Esophagus squamous epithelium (tissue), 5 donors: ENCODE measurements at regions not wholly inside any gene's neighbourhood (a gene's known extent, or its start where the extent isn't known, plus 50 kb on each side); places are given as distances from the start of the nearest gene placed in this dataset.

Experiments
- DNase-seq: peaks from one replicate; lab custom pipeline; 2025; lab: John Stamatoyannopoulos, UW
- H3K27ac ChIP-seq, 4 donors: fragments of 200-600 bp; sonication (generic); one replicate each; pipeline ENCODE4 v1.5.1; 2016 to 2019; ENCODE audit warnings: mild to moderate bottlenecking in 1 of 4
- H3K27me3 ChIP-seq, 4 donors: fragments of 200-600 bp; sonication (generic); 1 replicate in 3 of 4; 2 replicates in 1 of 4; pipeline versions ENCODE4 v1.5.1 to v1.6.0; 2017 to 2021; ENCODE audit warnings: antibody characterized with exemption in 1 of 4
- H3K36me3 ChIP-seq, 3 donors: fragments of 200-600 bp; sonication (generic); one replicate each; pipeline ENCODE4 v1.5.1; 2016 to 2019
- H3K4me1 ChIP-seq, 3 donors: fragments of 200-600 bp; sonication (generic); one replicate each; pipeline ENCODE4 v1.5.1; 2017 to 2019
- H3K4me3 ChIP-seq, 4 donors: fragments of 200-600 bp; sonication (generic); 1 replicate in 3 of 4; 2 replicates in 1 of 4; pipeline ENCODE4 v1.5.1; 2016 to 2019; ENCODE audit warnings: mild to moderate bottlenecking in 2 of 4, moderate library complexity in 1 of 4
- H3K9me3 ChIP-seq, 3 donors: fragments of 200-600 bp; sonication (generic); one replicate each; pipeline ENCODE4 v1.5.1; 2016 to 2019
- CTCF ChIP-seq, 6 experiments: fragments of 450-650 bp in 4 of 6; fragments of 200-600 bp in 2 of 6; sonication (generic) in 2 of 6; IDR thresholded peaks; one replicate each; pipeline ENCODE4 v1.5.1; 2016 to 2019; ENCODE audit warnings: antibody characterized with exemption in 6 of 6, mild to moderate bottlenecking in 4 of 6, moderate library complexity in 4 of 6
- POLR2A ChIP-seq, 4 donors: fragments of 450-650 bp; IDR thresholded peaks; one replicate each; pipeline ENCODE4 v1.6.1; 2017; ENCODE audit warnings: antibody characterized with exemption in 4 of 4, mild to moderate bottlenecking in 4 of 4, moderate library complexity in 3 of 4
- WGBS, 2 donors: methylation state at CpG; one replicate each; pipeline ENCODE4 v1.1.5; 2018; 5-methylcytosine and 5-hydroxymethylcytosine counted together
- intact Hi-C: fragments of 100-400 bp; cut with DNase I; formaldehyde crosslinking; loops from one replicate; pipeline ENCODE4 v1.15.0; 2022
- donor health status: DM: yes; HTN: yes; CAD: no.

- Histone ChIP-seq H3K4me3 (no peak overlapping the region), H3K4me1 (no peaks in the 10 kb centered on the region), H3K27me3 (no peaks in the 10 kb centered on the region), H3K36me3 (no peaks in the 10 kb centered on the region), H3K9me3 (no peaks in the 10 kb centered on the region), H3K27ac (no peak overlapping the region)
- intact Hi-C loops, result no loop called here
- WGBS, 2 donors, result 86 to 91% methylated on average over 2 of the region's 2 CpGs
- TF ChIP-seq POLR2A (IDR thresholded peaks at IDR 0.05), result no peak
- TF ChIP-seq CTCF (IDR thresholded peaks at IDR 0.05), result no peak
- no peak for DNase-seq
Observed at GRCh38 chr5:86838083-86838482, 220.3 kb downstream of the COX7C start.

GRCh38 chr5:86841000-86841644 is 223.4 kb downstream of the COX7C start:
- Histone ChIP-seq H3K4me1 (no peaks in the 10 kb centered on the region), H3K4me3 (no peak overlapping the region), H3K36me3 (no peaks in the 10 kb centered on the region), H3K27ac (no peak overlapping the region), H3K27me3 (no peaks in the 10 kb centered on the region), H3K9me3 (no peaks in the 10 kb centered on the region)
- TF ChIP-seq POLR2A (IDR thresholded peaks at IDR 0.05) (no peak), CTCF (IDR thresholded peaks at IDR 0.05) (no peak)
- 44 to 47% methylated on average over 3 of the region's 3 CpGs for WGBS, 2 donors
- intact Hi-C loops, result no loop called here
- DNase-seq, result no peak

GRCh38 chr5:86858442-86858841 is 240.7 kb downstream of the COX7C start:
- TF ChIP-seq POLR2A (IDR thresholded peaks at IDR 0.05) (no peak), CTCF (IDR thresholded peaks at IDR 0.05) (no peak)
- no peak for DNase-seq
- H3K27me3 ChIP-seq, result no peaks in the 10 kb centered on the region
- intact Hi-C loops, result no loop called here
- 49 to 58% methylated on average over 3 of the region's 3 CpGs for WGBS, 2 donors
- no peaks in the 10 kb centered on the region for H3K36me3 ChIP-seq
- H3K9me3 ChIP-seq, result peaks cover 0 to under 1% (median under 1%) of the 10 kb centered on the region in 3 donors
- H3K4me3 ChIP-seq, result no peak overlapping the region
- no peaks in the 10 kb centered on the region for H3K4me1 ChIP-seq
- H3K27ac ChIP-seq, result no peak overlapping the region

GRCh38 chr5:86861512-86861911 is 243.8 kb downstream of the COX7C start:
- H3K4me3 ChIP-seq, result no peak overlapping the region
- H3K27ac ChIP-seq, result no peak overlapping the region
- 37 to 41% methylated on average over 2 of the region's 2 CpGs for WGBS, 2 donors
- no peaks in the 10 kb centered on the region for H3K4me1 ChIP-seq
- no peaks in the 10 kb centered on the region for H3K27me3 ChIP-seq
- H3K36me3 ChIP-seq, result no peaks in the 10 kb centered on the region
- no peak for DNase-seq
- H3K9me3 ChIP-seq, result no peaks in the 10 kb centered on the region
- TF ChIP-seq CTCF (IDR thresholded peaks at IDR 0.05), result no peak
- TF ChIP-seq POLR2A (IDR thresholded peaks at IDR 0.05), result no peak
- intact Hi-C loops, result no loop called here

GRCh38 chr5:86862093-86862492 is 244.4 kb downstream of the COX7C start:
- no peaks in the 10 kb centered on the region for H3K9me3 ChIP-seq
- no peaks in the 10 kb centered on the region for H3K27me3 ChIP-seq
- H3K4me1 ChIP-seq, result no peaks in the 10 kb centered on the region
- intact Hi-C loops, result no loop called here
- 82 to 84% methylated on average over 3 of the region's 3 CpGs for WGBS, 2 donors
- no peaks in the 10 kb centered on the region for H3K36me3 ChIP-seq
- H3K4me3 ChIP-seq, result no peak overlapping the region
- DNase-seq, result no peak
- H3K27ac ChIP-seq, result no peak overlapping the region
- TF ChIP-seq CTCF (IDR thresholded peaks at IDR 0.05) (no peak), POLR2A (IDR thresholded peaks at IDR 0.05) (no peak)
